ENCODE measurements at regions not wholly inside any gene's neighbourhood (a gene's known extent, or its start where the extent isn't known, plus 50 kb on each side); places are given as distances from the start of the nearest gene placed in this dataset.

GRCh38 chrX:6701085-6701484, 166.2 kb upstream of the VCX3A start:
- no peak for TF ChIP-seq EZH2phosphoT487 (IDR thresholded peaks at IDR 0.05; ENCODE audit: insufficient read depth, low read depth)
- no peak for TF ChIP-seq EZH2 (IDR thresholded peaks at IDR 0.05; ENCODE audit: insufficient read depth, poor library complexity, severe bottlenecking)
